A673 (cell line): ENCODE measurements at regions not wholly inside any gene's neighbourhood (a gene's known extent, or its start where the extent isn't known, plus 50 kb on each side); places are given as distances from the start of the nearest gene placed in this dataset.

Source experiments
- EZH2 ChIP-seq: fragments of 200-600 bp; sonication (generic); IDR thresholded peaks from 2 replicates; pipeline ENCODE4 v1.6.1; 2017; ENCODE audit warnings: borderline replicate concordance, low read depth, mild to moderate bottlenecking, mixed read lengths, antibody characterized with exemption, low read length; ENCODE audit not compliant: poor library complexity, severe bottlenecking
- TF ChIP-seq, protein P1 (sequence below): fragments of 300-800, 200-600 bp; sonication (generic); conservative IDR thresholded peaks from 2 replicates; pipeline ENCODE4 v1.5.1; 2017; ENCODE audit warnings: low read depth, mild to moderate bottlenecking, antibody characterized with exemption, low read length, moderate library complexity, mixed read lengths

DNA sequence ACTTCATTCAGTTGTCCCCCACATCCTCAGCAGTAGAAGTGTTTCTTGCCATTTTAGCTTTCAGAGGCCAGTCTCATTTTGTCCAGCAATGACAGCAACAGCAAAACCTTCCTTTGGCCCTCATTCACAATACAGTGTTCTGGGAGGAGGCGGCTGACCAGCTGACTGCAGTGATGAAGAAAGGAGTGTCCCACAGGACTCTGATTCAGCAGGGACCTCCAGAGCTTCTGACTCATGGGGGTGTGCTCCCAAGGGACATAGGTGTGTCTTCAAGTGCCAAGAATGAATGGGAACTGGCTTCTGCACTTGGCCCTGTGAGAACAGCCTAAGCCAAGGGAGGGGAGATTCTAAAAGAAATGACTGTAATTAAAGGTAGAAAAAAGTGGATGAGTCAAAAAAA lies 147.0 kb upstream of the PELI1 start:
- TF ChIP-seq, protein P1, sequence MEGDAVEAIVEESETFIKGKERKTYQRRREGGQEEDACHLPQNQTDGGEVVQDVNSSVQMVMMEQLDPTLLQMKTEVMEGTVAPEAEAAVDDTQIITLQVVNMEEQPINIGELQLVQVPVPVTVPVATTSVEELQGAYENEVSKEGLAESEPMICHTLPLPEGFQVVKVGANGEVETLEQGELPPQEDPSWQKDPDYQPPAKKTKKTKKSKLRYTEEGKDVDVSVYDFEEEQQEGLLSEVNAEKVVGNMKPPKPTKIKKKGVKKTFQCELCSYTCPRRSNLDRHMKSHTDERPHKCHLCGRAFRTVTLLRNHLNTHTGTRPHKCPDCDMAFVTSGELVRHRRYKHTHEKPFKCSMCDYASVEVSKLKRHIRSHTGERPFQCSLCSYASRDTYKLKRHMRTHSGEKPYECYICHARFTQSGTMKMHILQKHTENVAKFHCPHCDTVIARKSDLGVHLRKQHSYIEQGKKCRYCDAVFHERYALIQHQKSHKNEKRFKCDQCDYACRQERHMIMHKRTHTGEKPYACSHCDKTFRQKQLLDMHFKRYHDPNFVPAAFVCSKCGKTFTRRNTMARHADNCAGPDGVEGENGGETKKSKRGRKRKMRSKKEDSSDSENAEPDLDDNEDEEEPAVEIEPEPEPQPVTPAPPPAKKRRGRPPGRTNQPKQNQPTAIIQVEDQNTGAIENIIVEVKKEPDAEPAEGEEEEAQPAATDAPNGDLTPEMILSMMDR = no peak
- TF ChIP-seq EZH2 = no peak
